Neutrophil (primary cell): ENCODE measurements at regions not wholly inside any gene's neighbourhood (a gene's known extent, or its start where the extent isn't known, plus 50 kb on each side); places are given as distances from the start of the nearest gene placed in this dataset.

Source experiments
- H3K27ac ChIP-seq: fragments of 200-600 bp; sonication (generic); 2 replicates; pipeline ENCODE4 v1.5.1; 2016; ENCODE audit warnings: mild to moderate bottlenecking, moderate library complexity
- H3K27me3 ChIP-seq: fragments of 200-600 bp; sonication (generic); 2 replicates; pipeline ENCODE4 v1.6.0; 2016; ENCODE audit warnings: mild to moderate bottlenecking
- H3K36me3 ChIP-seq: fragments of 200-600 bp; sonication (generic); 2 replicates; pipeline ENCODE4 v1.5.1; 2017
- H3K4me1 ChIP-seq, 2 experiments: fragments of 200-600 bp in 1 of 2; sonication (generic) in 1 of 2; 1 replicate in 1 of 2; 2 replicates in 1 of 2; pipeline versions ENCODE4 v1.5.1 to v1.6.1; 2013 to 2016; ENCODE audit warnings: low read depth in 1 of 2, low read length in 1 of 2, mild to moderate bottlenecking in 1 of 2, moderate library complexity in 1 of 2; ENCODE audit not compliant: control insufficient read depth in 1 of 2, insufficient read depth in 1 of 2
- H3K4me3 ChIP-seq, 2 experiments: fragments of 200-600 bp in 1 of 2; sonication (generic) in 1 of 2; 1 replicate in 1 of 2; 2 replicates in 1 of 2; pipeline ENCODE4 v1.5.1; 2013 to 2016; ENCODE audit warnings: low read depth in 1 of 2, low read length in 1 of 2, mild to moderate bottlenecking in 1 of 2, moderate library complexity in 1 of 2
- H3K9me3 ChIP-seq: fragments of 200-600 bp; sonication (generic); 2 replicates; pipeline ENCODE4 v1.5.1; 2016
- CTCF ChIP-seq: fragments of 200-600 bp; sonication (generic); IDR thresholded peaks from 2 replicates; pipeline ENCODE4 v1.5.1; 2016; ENCODE audit warnings: antibody characterized with exemption

- Histone ChIP-seq H3K4me3 (no peak overlapping the region), H3K4me1 (no peaks in the 10 kb centered on the region), H3K9me3 (no peaks in the 10 kb centered on the region), H3K27ac (no peak overlapping the region), H3K36me3 (no peaks in the 10 kb centered on the region), H3K27me3 (no peaks in the 10 kb centered on the region)
- no peak for TF ChIP-seq CTCF
These were observed 137.2 kb upstream of the PCBD1 start for GRCh38 chr10:71025535-71025934.

GRCh38 chr10:71028066-71028465 is 139.7 kb upstream of the PCBD1 start:
- TF ChIP-seq CTCF: no peak
- Histone ChIP-seq H3K36me3 (no peaks in the 10 kb centered on the region), H3K4me3 (no peak overlapping the region), H3K9me3 (no peaks in the 10 kb centered on the region), H3K4me1 (no peaks in the 10 kb centered on the region), H3K27ac (no peak overlapping the region), H3K27me3 (no peaks in the 10 kb centered on the region)

GRCh38 chr10:71029411-71029892 is 141.1 kb upstream of the PCBD1 start:
- H3K27me3 ChIP-seq: no peaks in the 10 kb centered on the region

GRCh38 chr10:71029907-71030306 is 141.5 kb upstream of the PCBD1 start:
- no peaks in the 10 kb centered on the region for H3K9me3 ChIP-seq
- no peak overlapping the region for H3K27ac ChIP-seq
- no peak for TF ChIP-seq CTCF
- H3K4me3 ChIP-seq: no peak overlapping the region
- H3K36me3 ChIP-seq: no peaks in the 10 kb centered on the region
- no peaks in the 10 kb centered on the region for H3K4me1 ChIP-seq
- H3K27me3 ChIP-seq: no peaks in the 10 kb centered on the region

More at GRCh38 chr10:71029411-71029892, 141.1 kb upstream of the PCBD1 start:
- Histone ChIP-seq H3K36me3 (no peaks in the 10 kb centered on the region), H3K27ac (no peak overlapping the region), H3K4me3 (no peak overlapping the region), H3K4me1 (no peaks in the 10 kb centered on the region), H3K9me3 (no peaks in the 10 kb centered on the region)
- no peak for TF ChIP-seq CTCF

- Histone ChIP-seq H3K4me3 (no peak overlapping the region), H3K27ac (no peak overlapping the region), H3K9me3 (no peaks in the 10 kb centered on the region), H3K4me1 (no peaks in the 10 kb centered on the region), H3K27me3 (no peaks in the 10 kb centered on the region), H3K36me3 (no peaks in the 10 kb centered on the region)
- no peak for TF ChIP-seq CTCF
These were observed 142.7 kb upstream of the PCBD1 start for GRCh38 chr10:71031026-71031425.

GRCh38 chr10:71031603-71032002 is 143.2 kb upstream of the PCBD1 start:
- no peak overlapping the region for H3K27ac ChIP-seq
- no peaks in the 10 kb centered on the region for H3K9me3 ChIP-seq
- no peak for TF ChIP-seq CTCF
- no peaks in the 10 kb centered on the region for H3K4me1 ChIP-seq
- no peak overlapping the region for H3K4me3 ChIP-seq
- H3K36me3 ChIP-seq: no peaks in the 10 kb centered on the region
- no peaks in the 10 kb centered on the region for H3K27me3 ChIP-seq
